Hematopoietic multipotent progenitor cell treated with erythropoietin and hydrocortisone succinate and interleukin-3 and kit ligand, for 8 days (in vitro differentiated cells): ENCODE measurements at regions not wholly inside any gene's neighbourhood (a gene's known extent, or its start where the extent isn't known, plus 50 kb on each side); places are given as distances from the start of the nearest gene placed in this dataset.

Experiments used
- DNase-seq: peaks from one replicate; pipeline ENCODE4 v3.0.0-alpha.2; 2015

DNA sequence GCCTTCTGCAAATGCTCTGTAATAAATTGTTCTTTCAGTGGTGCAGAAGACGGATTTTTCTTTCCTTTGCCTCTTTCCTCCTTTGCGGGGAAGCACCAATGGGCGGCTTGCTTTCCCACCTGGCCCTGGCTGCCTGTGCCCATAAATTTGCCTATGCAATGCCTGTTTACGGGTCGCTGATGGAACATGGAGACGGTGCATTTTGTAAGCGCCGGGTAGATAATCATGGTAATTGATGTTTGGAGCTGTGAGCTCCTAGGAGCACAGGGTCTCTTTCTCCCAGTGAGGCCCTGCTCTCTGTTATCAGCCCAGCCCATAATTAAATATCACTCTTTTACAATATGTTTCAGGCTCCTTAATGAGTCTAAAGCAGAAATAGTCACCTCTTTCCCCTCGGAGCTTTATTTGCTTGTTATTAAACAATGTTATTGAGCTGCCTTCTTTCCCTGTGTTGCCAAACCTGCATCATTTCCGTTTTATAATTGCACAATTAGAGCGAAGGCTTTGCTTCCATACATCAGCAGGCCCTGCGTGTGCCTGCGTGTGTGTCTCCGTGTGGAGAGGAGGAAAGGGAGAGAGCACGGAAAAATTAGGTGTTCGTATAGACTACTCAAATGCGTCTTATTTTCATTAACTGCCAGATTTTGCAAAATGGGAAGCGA lies 437.4 kb upstream of the POU3F3 start:
- DNase-seq: no peak

DNA sequence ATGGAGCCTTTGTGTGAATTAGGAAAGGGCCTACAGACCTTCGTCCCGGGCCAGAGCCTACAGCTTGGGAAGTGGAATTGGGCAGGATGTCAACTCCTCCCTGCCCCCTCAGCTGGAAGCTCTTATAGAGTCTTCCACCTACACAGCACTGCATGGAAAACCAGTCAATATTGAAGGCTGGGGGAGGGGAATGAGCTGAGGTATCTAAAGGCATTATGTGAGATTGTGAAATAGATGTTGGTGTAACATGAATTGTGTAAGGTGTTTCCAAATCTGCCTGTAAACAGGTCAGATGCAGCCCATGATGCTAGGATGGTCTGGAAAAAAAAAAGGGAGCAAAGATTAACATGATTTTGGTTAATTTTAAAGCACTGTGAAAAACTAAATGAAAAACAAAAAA lies 433.5 kb upstream of the POU3F3 start:
- DNase-seq: no peak

DNA sequence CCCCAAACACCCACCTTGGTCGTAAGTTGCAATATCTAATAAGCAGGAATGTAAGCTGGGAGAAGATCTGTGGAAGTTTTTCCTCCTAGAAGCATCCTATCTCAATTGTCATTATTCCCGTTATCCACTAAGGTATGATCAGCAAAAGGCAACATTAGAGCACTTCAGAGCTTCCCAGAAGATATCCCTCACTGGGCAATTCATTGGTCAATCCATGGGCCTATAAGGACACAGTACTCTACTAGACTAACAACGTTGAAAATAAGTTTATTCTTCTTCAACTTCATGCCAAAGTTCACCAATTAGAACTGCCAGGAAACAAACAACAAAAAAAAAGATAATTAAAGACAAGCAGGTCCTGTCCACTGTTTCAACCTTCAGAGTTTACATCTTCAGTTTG lies 433.0 kb upstream of the POU3F3 start:
- no peak for DNase-seq

DNA sequence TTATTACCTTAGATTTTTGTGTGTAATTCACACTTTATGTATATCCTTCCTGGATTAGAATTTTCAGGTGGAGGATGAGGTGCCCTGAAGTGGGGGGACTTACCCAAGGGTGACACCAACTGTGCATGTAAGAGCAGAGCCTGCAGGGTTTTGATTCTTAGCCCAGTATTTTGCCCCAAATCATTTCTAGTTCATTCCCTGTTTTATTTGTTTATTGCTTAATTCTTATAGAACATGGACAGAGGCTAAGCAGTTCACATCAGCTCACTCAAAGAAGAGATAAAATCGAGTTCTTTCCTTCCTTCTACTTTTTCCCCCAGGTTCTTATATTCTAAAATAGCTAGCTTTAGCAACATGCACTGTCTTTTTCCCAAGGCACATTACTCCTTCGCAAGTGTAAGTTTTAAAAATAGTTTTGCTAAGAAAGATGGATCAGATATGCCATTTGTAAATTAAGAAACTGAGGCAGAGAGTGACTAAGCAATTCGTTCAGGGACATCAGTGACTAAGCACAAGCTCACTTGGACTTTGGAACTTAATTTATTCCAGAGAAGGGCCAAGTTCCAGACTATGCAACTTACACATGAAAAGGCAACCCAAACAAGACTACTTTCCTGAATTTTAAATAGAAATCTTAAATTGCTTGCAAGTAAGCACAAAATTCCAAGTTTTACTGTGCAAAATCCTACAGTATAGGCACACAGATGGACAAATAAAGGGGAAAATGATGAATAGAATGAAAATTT lies 427.9 kb upstream of the POU3F3 start:
- no peak for DNase-seq

DNA sequence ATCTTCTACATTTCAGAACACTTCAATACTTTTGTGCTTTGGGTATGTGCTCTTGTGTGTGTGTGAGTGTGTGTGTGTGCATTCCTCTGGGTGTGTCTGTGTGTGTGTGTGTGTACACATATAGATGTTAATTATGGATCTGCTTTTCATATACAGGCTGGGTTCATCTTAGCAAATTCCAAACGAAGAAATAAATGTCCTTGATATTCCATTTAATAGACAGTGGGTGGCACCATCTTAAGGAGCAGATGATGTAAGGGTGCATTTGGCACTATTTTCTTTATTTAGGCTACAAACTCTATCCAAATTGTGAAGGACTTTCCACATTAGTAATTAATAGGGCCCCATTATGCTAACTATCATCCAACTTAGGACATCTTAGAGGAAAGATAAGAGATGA lies 425.8 kb upstream of the POU3F3 start:
- no peak for DNase-seq

DNA sequence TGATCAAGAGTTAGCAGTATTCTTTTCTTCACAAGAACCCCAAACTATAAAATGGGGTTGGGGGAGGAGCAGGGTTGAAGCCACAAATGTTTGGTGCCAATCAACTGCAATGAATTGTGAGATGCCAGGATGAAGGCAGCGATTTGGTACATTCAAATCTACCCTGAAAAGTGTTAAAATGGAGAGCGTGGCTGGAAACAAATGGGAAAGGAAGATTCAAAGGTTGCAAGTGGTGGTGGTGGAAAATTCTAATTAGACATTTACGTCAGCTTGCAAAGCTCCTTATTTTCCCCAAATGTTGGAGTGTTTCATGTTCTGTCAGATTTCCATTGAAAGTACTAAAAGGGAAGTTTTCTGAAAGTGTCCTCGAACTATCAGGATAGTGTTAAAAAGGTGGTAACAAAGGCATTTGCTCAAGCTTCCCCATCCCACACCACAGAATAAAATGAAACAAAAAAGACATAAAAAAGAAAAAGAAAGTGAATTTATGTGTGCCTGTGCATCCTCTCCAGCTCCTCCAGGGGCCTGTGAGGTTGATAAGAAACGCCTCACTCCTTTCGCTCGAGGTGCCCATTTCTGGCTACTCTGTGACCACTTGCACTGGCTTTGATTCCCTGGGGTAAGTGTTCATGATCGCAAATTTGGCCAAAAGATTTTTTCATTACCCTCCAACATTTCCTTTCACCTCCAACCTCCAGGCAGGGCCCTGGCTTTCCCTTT lies 424.1 kb upstream of the POU3F3 start:
- no peak for DNase-seq

DNA sequence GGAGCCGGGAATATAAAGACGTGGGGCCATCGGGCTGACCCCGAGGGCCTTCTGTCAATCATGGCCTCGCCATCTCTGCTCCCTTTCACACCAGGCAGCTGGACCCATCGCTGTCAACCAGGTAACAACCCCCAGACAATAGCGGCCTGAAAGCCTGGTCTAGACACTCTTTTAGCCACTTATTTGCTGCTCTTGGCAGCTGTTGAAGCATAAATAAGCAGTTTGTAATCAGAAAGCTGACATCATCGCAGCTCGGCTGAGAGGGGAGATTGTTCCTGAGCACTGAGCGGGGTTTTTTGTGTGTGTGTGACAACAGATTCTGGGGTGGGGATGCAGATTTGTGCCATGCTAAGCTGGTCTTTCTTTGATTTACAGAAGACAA lies 423.6 kb upstream of the POU3F3 start:
- DNase-seq: no peak

DNA sequence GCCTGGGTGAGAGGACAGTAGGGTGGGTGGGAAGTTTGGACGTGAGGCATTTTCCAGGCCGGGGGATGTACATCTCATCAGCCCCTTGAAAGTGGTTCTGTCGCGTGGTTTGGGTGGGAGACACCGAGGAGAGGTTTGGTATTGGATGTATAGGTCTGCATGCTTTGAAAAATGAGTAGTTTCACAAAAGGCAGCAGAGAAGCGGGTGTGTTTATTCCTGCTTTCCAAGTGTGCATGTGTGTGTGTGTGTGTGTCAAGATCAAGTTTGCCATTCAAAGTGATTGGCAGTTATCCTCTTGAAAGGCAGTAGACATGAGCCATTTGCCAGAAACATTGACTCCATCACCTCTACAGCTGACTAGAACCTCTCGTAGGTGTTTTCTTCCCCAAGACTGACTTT lies 423.1 kb upstream of the POU3F3 start:
- DNase-seq: no peak

DNA sequence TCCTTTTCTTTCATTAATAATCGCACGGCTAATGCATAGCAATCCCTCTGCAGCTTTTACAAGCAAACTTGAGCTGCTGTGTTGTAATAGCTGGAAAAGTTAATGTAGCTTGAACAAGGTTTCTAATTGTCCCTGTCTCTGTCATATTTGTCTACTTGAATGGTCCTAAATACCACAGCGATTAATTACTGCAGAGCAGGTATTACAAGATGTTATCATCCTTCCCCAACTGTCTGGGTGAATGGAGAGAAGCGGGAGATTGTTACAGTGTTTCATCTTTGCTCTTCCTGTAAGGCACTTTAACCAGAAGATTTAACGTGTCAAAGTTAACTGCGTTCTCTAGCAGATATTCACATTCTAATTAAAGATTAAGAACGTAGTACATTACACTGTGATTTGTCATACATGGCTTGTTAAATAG lies 422.2 kb upstream of the POU3F3 start:
- no peak for DNase-seq

DNA sequence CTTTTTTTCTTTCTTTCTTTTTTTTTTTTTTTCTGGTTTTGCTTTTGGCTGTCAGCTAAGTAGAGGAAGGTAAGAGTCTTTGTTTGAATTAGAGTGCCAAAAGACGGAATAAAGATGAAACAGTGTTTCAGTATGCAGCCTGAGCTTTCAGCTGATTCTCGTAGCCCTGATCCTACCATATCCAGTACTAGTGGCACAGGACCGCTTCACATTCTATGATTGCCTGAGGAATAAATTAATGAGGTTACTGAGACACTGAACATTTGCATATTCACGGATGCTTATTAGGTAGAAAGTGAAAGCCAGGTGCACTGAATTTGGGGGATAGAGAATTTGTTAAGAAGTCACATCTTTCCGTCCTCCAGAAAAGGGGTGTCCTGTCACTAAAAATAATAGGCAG lies 421.5 kb upstream of the POU3F3 start:
- DNase-seq: no peak

DNA sequence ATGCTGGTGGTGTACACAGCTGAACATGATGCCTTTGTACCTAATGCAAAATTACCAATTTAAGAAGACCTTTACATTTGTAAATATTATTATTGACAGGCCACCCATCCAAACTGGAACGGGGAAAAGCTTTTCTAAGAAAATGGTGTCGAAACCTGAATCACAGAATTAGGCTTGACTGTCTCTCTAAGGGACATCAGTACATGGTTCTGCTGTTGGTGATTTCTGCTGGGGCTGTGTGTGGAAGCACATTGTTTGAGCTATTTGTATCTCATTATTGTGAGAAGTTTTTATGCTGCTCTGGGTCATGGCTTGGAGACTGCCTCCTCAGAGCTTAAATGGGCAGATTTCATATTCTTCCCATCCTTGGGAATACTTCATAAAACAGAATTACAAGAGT lies 420.9 kb upstream of the POU3F3 start:
- no peak for DNase-seq

DNA sequence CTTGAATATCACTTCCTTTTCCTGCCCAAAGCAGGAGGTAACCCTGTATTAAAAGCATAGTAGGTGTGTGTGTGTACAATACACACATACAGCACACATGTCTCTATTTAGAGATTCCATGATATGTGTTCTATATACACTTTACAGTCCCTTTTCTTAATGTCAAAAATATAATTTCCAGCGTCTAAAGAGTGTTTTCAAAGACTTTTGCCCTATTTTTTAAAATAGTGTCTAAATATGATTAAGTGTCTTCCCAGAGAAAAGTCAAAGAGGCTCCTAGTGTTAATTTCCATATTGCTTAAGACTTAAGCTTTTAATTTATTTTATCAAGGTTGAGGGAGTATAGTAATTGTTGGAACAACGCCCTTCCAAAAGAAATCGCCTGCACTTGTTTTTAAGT lies 420.3 kb upstream of the POU3F3 start:
- DNase-seq: no peak

DNA sequence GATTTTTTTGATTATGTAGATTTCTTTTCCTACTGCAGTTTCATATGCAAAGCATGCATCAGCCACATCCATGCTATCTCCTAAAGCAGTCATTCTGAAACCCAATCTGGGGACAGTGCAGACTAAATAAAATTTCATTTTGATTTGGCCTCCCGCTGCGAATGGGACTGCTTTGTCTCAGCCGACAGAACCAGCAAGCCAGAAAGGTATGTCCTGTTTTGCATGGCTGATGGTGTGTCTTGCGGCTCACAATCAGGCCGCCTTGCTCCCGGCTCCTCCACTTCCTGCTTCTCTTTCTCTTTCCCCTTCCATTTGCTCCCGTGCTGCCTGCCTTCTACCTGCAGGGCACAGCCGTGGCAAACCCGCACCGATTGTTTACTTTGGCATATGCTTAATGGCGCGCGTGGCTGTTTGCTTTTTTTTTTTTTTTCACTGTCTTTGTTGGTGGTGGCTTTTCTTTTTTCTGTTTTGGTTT lies 419.6 kb upstream of the POU3F3 start:
- no peak for DNase-seq

DNA sequence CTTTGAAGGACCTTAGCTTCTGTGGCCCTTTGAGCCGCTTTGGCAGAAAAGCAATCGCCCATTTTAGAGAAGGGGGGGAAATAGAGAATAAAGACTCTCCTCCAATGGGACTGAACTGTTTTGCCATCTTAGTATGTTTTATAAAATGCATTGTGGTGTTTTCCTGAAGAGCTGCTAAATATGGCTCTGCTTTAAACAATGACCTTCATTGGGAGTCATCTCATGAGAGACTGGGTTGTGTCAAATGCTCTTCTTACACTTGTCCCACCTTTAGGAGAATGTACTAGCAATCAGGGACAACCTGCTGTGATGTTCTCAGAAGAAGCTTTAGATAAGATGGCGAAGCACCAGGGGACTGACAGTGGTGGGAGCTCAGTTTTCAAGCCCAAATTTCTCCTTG lies 418.9 kb upstream of the POU3F3 start:
- no peak for DNase-seq

DNA sequence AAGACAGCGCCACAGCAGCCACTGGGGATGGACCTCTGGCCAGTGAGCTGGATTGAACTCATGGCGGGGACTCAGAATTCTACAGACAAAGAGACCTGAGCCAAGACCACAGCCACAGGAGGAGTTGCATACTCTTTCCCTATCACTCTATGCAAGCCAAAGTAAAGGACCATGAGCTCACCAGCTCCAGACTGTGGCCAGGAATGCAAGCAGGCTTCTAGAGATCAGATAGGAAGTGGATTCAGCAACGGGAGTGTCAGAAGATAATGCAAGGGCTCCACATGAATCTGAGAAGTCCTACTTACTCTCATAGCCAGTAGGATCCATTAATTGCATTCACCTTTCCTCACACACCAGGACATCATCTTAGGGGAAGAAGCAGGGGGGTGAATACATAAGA lies 415.4 kb upstream of the POU3F3 start:
- DNase-seq: no peak

DNA sequence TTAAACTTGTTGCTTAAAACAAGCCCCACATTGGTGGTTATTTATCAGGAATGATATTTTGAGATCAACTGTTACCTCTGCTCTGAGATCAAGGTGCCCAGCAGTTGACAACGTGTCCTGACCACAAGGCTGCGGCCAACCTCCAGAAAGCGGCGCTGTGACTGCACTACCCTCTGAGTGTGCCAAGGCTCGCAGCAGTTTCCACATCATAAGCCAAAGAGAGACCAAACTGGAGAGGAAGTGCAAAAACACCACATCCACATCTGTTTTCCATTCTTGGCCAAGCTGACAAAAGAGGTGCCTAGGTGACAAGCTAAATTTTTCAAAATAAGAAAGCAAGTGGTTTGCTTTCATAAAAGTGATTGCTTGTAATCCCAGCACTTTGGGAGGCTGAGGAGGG lies 410.8 kb upstream of the POU3F3 start:
- DNase-seq: peak; percentile 12

DNA sequence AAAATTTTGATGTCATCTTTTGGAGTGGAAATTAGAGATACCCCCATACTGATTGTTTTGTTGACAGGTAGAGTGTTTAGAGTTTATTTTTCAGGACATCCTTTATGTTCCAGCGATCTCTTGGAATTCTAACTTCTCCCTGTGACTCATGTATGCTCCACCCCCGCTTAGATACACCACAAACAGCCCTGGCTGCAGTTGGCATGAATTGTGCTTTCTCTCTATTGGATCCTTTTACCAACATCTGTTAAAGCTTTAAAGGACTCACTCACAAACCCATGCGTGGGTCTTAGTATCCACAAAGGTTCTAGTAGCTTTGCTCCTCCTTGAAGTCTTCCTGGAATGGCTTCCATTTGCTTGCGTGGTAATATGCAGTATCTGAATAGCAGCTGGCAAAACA lies 409.5 kb upstream of the POU3F3 start:
- no peak for DNase-seq

DNA sequence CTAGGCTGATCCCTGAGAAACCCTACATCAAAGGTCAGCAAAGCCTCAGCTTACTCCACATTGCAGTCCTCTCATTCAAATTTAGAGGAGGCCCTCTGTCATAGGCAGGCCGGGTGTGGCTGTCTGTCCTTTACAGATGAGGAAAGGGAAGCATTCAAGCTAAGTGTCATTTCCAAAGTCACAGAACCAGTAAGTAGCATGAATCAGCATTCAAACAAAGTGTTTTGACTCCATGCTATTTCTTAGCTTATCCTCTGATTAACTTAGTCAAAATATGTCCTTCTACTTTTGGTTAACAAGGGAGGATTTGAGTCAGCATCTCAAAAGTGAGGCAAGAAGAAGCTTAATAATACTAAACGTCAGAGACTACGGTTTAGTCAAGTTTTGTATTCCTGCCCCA lies 409.0 kb upstream of the POU3F3 start:
- no peak for DNase-seq

DNA sequence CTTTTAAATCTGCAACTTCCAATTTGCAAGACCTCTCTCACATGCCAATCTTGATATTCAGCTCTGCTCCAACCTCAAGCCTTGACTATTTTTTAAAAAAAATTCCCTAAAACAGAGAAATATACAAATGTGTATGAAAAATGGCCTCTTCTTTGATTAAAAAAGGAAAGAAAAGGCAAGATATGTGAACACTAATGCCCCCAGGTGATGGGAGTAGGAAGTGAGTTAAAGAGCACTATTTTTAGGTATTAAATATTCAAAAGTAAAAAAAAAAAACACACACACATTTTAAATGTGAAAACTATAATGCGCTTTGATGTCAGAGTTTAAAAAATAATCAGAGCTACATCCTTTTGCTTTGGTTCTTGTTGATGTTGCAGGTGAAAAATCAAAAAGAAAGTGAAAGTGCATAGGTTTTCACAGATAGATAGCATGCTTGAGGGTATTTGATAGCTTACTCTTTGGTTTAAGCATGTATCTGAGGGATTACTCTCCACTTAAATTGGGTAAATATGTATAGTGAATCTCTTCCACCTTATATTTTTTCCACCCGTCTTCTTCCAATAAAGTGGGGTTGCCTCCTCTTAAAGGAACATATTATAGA lies 406.0 kb upstream of the POU3F3 start:
- DNase-seq: no peak

DNA sequence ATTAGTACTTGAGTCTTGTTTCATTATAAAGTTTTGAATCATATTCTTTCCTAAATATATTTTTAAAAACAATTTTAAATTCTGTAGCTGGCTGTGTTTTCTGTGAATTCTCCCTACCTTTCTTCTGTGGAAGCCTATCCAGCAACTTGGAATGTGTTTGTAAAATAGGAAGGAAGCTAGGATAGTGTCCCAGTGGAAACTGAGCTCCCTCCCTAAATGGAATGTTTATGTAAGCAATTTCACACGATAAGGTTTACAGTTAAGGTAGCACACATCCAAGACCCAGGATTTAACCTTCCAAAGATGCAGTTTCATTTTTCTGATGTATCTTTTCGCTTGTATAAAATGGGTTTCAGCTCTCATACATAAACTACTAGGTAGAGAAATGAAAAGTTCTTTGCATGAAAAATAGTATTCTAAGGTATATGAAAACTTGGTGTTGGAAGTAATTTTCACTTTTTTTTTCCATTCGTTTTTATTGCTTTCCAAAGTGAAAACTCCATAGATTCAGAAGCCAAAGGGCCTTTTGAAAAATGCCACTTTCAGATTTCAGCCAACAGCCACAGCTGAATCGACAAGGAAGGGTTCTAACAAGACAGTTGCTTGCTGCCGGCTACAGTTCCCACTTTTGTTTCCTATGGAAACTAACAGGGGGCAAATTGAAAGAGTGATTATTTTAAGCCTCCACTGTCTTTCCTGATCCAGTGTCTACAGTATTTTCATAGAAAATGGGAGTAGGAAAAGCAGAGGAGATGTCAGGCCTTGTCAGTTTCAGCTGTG lies 405.1 kb upstream of the POU3F3 start:
- DNase-seq: no peak

DNA sequence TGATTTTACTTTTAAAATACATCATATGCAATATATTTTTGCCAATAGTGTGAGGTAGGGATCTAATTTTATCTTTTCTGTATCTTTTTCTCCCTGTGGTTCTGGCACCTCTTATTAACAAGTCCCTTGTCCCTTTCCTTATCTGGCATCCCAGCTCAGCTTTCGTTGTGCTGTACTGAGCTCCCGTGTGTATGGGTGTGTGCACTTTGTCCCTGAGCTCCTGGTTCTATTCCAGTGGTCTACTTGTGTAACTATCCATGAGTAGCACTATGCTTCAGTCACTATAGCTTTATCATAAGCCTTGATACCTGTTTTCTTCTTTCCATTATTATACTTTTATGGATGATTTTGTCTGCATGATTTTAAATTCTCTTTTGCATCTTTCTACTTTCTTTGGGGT lies 401.4 kb upstream of the POU3F3 start:
- DNase-seq: no peak

DNA sequence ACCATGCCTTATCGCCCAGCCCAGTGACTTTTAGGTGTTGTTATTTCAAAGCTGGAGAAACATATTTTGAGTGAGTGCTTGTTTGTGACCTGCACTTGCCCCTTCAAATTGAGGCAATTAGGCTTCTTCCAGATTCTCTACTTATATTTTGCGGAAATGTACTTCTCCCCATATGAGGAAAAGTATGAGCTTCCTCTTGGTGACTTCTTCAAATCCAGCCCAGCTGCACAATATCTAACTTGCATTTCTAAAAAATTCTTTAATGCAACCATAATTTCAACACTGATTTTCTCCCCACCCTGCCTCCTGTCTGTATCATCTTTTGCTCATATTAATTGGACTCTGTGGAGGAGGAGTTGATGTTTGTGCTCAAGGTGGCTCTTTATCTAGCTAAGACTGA lies 391.2 kb upstream of the POU3F3 start:
- DNase-seq: no peak

DNA sequence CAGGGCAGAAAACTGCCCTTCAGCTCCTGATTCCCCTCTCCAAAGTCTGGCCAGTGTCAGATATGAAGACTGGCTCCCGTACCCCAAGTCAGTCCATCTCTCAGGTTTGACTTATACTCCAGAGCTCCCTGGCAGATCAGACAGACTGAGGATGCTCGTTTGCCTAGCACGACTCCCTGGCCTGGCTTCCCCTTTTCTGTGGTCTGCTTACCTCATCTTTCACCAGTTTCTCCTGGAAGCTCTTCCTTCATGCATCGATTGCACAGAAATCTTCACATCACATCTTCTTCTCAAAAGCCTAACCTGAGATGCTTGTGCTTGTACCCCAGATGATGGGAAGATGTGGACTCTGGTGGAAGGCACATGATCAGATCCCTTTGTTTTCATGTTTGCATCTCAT lies 387.9 kb upstream of the POU3F3 start:
- DNase-seq: no peak
